NCI-H748 treated with DMSO at 0.1 percent for 48 hours (cell line): ENCODE measurements at regions not wholly inside any gene's neighbourhood (a gene's known extent, or its start where the extent isn't known, plus 50 kb on each side); places are given as distances from the start of the nearest gene placed in this dataset.
"Not testable (repeated sequence)": the region's sequence is repeated elsewhere in the genome, so short reads cannot be mapped to it uniquely, and the experiment has no call there.

Experiments
- DNase-seq: peaks from one replicate; lab custom pipeline; 2025; lab: John Stamatoyannopoulos, UW

DNA sequence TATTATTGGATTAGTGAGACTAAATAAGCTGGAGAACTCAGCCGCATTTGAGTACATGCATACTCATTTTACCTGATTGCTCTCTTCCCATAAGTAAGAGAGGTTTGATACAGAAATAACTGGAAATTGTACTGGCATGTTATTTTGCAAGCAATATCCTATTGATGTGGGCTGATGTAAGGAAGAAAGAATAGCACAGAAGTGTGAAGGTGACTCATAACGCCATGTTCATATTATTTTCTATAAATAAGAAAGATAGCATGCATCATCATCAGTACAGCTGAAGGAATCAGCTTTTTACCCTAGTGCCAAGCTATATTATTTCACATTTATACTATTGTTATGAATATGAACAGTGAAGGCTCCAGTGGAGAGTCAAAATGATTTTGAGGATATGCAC lies 138.3 kb upstream of the FAM47A start:
- no peak for DNase-seq

DNA sequence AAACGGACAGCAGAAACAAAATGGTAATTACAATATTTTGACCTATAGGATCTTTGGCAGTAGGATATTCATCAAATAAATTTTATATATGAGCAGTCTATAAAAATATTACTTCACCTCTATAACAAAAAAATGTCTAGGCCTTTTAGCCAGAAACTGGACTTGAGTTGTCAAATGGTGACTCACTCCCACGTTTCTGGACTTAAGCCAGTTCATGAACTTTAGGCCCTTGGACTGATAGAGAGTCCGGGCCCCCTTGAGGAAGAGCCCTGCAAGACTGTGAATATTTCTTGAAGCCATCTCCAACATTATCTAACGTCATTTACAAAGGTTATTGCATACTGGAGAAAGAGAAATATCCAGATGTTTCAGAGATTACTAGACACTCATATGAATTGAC lies 106.8 kb upstream of the FAM47A start:
- DNase-seq, result no peak

GRCh38 chrX:34230156-34230555 lies 98.0 kb upstream of the FAM47A start:
- not testable (repeated sequence) for DNase-seq

DNA sequence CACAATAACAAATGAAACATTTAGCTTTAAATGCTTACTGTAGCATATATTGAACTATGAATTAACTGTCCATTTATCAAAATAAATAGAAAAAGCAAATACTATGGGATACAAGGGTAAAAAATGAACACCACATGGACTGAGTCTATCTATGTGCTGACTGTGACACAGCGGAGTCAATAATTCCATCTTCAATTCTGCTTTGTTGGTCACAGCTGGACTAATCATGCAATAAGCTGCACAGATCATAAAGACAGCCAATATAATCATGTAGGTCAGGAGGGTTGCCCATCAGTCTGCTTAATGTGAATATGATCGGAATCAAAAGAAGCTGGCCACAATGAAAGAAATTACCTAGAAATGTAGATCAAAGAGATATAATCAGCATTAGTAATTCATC lies 95.7 kb upstream of the FAM47A start:
- no peak for DNase-seq

- DNase-seq, result no peak
Measured at GRCh38 chrX:34223574-34223973, 91.5 kb upstream of the FAM47A start.

- no peak for DNase-seq
Measured at GRCh38 chrX:34218063-34218462, 85.9 kb upstream of the FAM47A start.

- no peak for DNase-seq
Measured at GRCh38 chrX:34197946-34198345, 65.8 kb upstream of the FAM47A start.
